ENCODE measurements at regions not wholly inside any gene's neighbourhood (a gene's known extent, or its start where the extent isn't known, plus 50 kb on each side); places are given as distances from the start of the nearest gene placed in this dataset.

DNA sequence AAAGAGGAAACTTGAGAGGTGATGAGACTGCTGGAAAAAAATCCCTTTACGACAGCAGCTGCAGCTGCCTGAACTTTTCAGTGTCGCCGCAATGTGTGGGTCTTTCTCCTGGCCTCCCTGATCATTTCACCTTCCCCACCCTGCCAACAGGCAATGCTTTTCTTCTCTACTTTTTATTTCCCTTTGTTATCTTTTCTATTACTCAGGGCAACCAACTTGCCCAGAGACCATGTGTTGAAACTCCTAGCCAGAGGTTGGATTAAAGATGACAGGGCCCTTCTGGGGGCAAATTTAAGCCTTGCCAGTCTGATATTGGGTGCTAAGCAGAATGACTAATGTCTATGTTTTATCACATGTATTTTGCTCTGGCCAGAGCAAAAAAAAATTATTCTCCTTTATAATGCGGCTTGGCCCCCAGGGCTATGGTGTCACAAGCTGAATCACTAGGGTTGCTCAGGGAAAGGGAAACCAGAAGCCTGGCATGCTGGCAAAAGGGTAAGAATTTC lies 51.5 kb upstream of the CFAP20DC start:
- no peak for TF ChIP-seq SIN3A (IDR thresholded peaks at IDR 0.05; ENCODE audit: borderline replicate concordance, insufficient read depth, low read length)
- no peak for TF ChIP-seq TAF1 (IDR thresholded peaks at IDR 0.05; ENCODE audit: borderline replicate concordance, insufficient read depth, low read length)
- TF ChIP-seq POLR2AphosphoS5 (IDR thresholded peaks at IDR 0.05; ENCODE audit: low read depth, low read length): no peak
- TF ChIP-seq, protein P1, sequence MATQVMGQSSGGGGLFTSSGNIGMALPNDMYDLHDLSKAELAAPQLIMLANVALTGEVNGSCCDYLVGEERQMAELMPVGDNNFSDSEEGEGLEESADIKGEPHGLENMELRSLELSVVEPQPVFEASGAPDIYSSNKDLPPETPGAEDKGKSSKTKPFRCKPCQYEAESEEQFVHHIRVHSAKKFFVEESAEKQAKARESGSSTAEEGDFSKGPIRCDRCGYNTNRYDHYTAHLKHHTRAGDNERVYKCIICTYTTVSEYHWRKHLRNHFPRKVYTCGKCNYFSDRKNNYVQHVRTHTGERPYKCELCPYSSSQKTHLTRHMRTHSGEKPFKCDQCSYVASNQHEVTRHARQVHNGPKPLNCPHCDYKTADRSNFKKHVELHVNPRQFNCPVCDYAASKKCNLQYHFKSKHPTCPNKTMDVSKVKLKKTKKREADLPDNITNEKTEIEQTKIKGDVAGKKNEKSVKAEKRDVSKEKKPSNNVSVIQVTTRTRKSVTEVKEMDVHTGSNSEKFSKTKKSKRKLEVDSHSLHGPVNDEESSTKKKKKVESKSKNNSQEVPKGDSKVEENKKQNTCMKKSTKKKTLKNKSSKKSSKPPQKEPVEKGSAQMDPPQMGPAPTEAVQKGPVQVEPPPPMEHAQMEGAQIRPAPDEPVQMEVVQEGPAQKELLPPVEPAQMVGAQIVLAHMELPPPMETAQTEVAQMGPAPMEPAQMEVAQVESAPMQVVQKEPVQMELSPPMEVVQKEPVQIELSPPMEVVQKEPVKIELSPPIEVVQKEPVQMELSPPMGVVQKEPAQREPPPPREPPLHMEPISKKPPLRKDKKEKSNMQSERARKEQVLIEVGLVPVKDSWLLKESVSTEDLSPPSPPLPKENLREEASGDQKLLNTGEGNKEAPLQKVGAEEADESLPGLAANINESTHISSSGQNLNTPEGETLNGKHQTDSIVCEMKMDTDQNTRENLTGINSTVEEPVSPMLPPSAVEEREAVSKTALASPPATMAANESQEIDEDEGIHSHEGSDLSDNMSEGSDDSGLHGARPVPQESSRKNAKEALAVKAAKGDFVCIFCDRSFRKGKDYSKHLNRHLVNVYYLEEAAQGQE (IDR thresholded peaks at IDR 0.05; ENCODE audit: insufficient read depth in 1 of 2, low read depth in 2 of 2, low read length in 2 of 2): no peak
- TF ChIP-seq FOXP2 (optimal IDR thresholded peaks at IDR 0.05; ENCODE audit: borderline replicate concordance, extremely low read depth, extremely low read length, insufficient read depth): no peak
